Fibroblast of lung (primary cell): ENCODE measurements at regions not wholly inside any gene's neighbourhood (a gene's known extent, or its start where the extent isn't known, plus 50 kb on each side); places are given as distances from the start of the nearest gene placed in this dataset.

ENCODE experiments used
- DNase-seq, 2 donors: peaks; one replicate each; pipeline versions ENCODE4 v3.0.0 to v3.0.0-alpha.2; 2010; ENCODE audit warnings: low read depth in 2 of 2
- H2AFZ ChIP-seq: 2 replicates; pipeline ENCODE4 v1.5.1; 2012; ENCODE audit warnings: low read length, control low read depth, inconsistent platforms
- H3K27ac ChIP-seq: 2 replicates; pipeline ENCODE4 v1.5.1; 2011; ENCODE audit warnings: low read length, control low read depth; ENCODE audit not compliant: insufficient read depth
- H3K27me3 ChIP-seq: 2 replicates; pipeline ENCODE4 v1.5.1; 2011; ENCODE audit warnings: mild to moderate bottlenecking, low read length; ENCODE audit not compliant: control insufficient read depth, insufficient read depth
- H3K36me3 ChIP-seq: 2 replicates; pipeline ENCODE4 v1.5.1; 2011; ENCODE audit warnings: low read length; ENCODE audit not compliant: control insufficient read depth, insufficient read depth
- H3K4me1 ChIP-seq: 2 replicates; pipeline ENCODE4 v1.5.1; 2011; ENCODE audit warnings: low read length; ENCODE audit not compliant: control insufficient read depth, insufficient read depth; ENCODE audit errors: extremely low read depth
- H3K4me2 ChIP-seq: 2 replicates; pipeline ENCODE4 v1.5.1; 2011; ENCODE audit warnings: low read length, control low read depth; ENCODE audit not compliant: insufficient read depth; ENCODE audit errors: extremely low read depth
- H3K4me3 ChIP-seq, 4 experiments: fragments of 200-600 bp in 1 of 4; sonication (generic) in 1 of 4; replicated peaks in 1 of 4; 2 replicates each; pipeline ENCODE4 v1.5.1; 2011 to 2016; ENCODE audit warnings: low read length in 4 of 4, low read depth in 3 of 4, mild to moderate bottlenecking in 3 of 4, control low read depth in 2 of 4, inconsistent platforms in 1 of 4, mixed read lengths in 1 of 4; ENCODE audit not compliant: insufficient read depth in 1 of 4; ENCODE audit errors: control extremely low read depth in 1 of 4
- H3K79me2 ChIP-seq: 2 replicates; pipeline ENCODE4 v1.5.1; 2012; ENCODE audit warnings: mild to moderate bottlenecking, low read length, inconsistent platforms; ENCODE audit not compliant: control insufficient read depth, insufficient read depth
- H3K9ac ChIP-seq: 2 replicates; pipeline ENCODE4 v1.5.1; 2011; ENCODE audit warnings: mild to moderate bottlenecking, low read length, control low read depth; ENCODE audit not compliant: insufficient read depth
- H3K9me3 ChIP-seq: 2 replicates; pipeline ENCODE4 v1.5.1; 2012; ENCODE audit warnings: low read depth, low read length; ENCODE audit not compliant: control insufficient read depth, insufficient read depth
- H4K20me1 ChIP-seq: 2 replicates; pipeline ENCODE4 v1.5.1; 2011; ENCODE audit warnings: low read length; ENCODE audit not compliant: control insufficient read depth, insufficient read depth; ENCODE audit errors: extremely low read depth
- CTCF ChIP-seq, 2 donors: IDR thresholded peaks in 1 of 2; conservative IDR thresholded peaks in 1 of 2; 1 replicate in 1 of 2; 2 replicates in 1 of 2; pipeline ENCODE4 v1.5.1; 2011 to 2012; ENCODE audit warnings: low read length in 2 of 2, control low read depth in 1 of 2, inconsistent platforms in 1 of 2, low read depth in 1 of 2, mild to moderate bottlenecking in 1 of 2
- EZH2 ChIP-seq: IDR thresholded peaks from 2 replicates; pipeline ENCODE4 v1.5.1; 2012; ENCODE audit warnings: low read length, control low read depth, mild to moderate bottlenecking; ENCODE audit errors: missing control alignments

- Histone ChIP-seq H3K4me3 (no peak overlapping the region), H4K20me1 (no peaks in the 10 kb centered on the region), H3K36me3 (no peaks in the 10 kb centered on the region), H2AFZ (no peak overlapping the region), H3K9ac (no peak overlapping the region), H3K9me3 (no peaks in the 10 kb centered on the region), H3K4me2 (no peak overlapping the region), H3K4me1 (no peaks in the 10 kb centered on the region), H3K27me3 (no peaks in the 10 kb centered on the region), H3K27ac (no peak overlapping the region), H3K79me2 (no peaks in the 10 kb centered on the region)
- DNase-seq: no peak
- no peak for TF ChIP-seq CTCF (conservative IDR thresholded peaks at IDR 0.05 in 1 of 2, IDR thresholded peaks at IDR 0.05 in 1 of 2; ENCODE audit: low read depth in 1 of 2, low read length in 2 of 2)
- TF ChIP-seq EZH2: no peak
Measured at GRCh38 chr2:54024576-54024975, 53.8 kb upstream of the PSME4 start.

GRCh38 chr2:54021702-54022101 is 50.9 kb upstream of the PSME4 start:
- TF ChIP-seq CTCF (conservative IDR thresholded peaks at IDR 0.05 in 1 of 2, IDR thresholded peaks at IDR 0.05 in 1 of 2; ENCODE audit: low read depth in 1 of 2, low read length in 2 of 2) (no peak), EZH2 (no peak)
- Histone ChIP-seq H3K4me1 (no peaks in the 10 kb centered on the region), H3K79me2 (no peaks in the 10 kb centered on the region), H3K9me3 (no peaks in the 10 kb centered on the region), H3K4me3 (no peak overlapping the region), H2AFZ (no peak overlapping the region), H3K36me3 (no peaks in the 10 kb centered on the region), H3K27me3 (no peaks in the 10 kb centered on the region), H3K27ac (no peak overlapping the region), H3K4me2 (no peak overlapping the region), H4K20me1 (no peaks in the 10 kb centered on the region), H3K9ac (no peak overlapping the region)
- DNase-seq: no peak

GRCh38 chr2:54020793-54021414 is 50.1 kb upstream of the PSME4 start:
- Histone ChIP-seq H3K79me2 (no peaks in the 10 kb centered on the region), H3K9ac (no peak overlapping the region), H3K4me2 (no peak overlapping the region), H3K36me3 (no peaks in the 10 kb centered on the region), H3K4me3 (no peak overlapping the region), H3K27me3 (no peaks in the 10 kb centered on the region), H4K20me1 (no peaks in the 10 kb centered on the region), H3K9me3 (no peaks in the 10 kb centered on the region), H3K4me1 (peaks cover 4% of the 10 kb centered on the region), H2AFZ (no peak overlapping the region), H3K27ac (no peak overlapping the region)
- TF ChIP-seq CTCF (conservative IDR thresholded peaks at IDR 0.05 in 1 of 2, IDR thresholded peaks at IDR 0.05 in 1 of 2; ENCODE audit: low read depth in 1 of 2, low read length in 2 of 2) (no peak), EZH2 (no peak)
- no peak for DNase-seq
